ENCODE measurements at regions not wholly inside any gene's neighbourhood (a gene's known extent, or its start where the extent isn't known, plus 50 kb on each side); places are given as distances from the start of the nearest gene placed in this dataset.

DNA sequence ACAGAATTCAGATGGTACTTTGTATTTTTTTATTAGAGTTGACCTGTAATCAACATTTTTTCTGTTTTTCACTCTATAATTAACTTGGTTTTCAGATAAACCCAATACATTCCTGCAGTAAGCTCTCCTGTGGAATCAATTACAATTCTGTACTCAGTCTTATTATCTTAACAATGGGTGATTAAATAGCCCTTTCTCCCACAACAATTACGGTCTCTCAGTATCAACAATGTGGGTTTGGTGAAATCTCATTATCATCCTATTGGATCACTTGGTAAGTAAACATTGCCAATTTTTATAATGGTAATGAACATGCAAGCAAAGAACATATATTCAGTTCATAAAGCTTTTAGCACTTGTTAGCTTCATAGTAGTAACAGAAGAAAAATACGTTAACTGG, 438.9 kb upstream of the EPHA7 start:
- TF ChIP-seq, protein P1, sequence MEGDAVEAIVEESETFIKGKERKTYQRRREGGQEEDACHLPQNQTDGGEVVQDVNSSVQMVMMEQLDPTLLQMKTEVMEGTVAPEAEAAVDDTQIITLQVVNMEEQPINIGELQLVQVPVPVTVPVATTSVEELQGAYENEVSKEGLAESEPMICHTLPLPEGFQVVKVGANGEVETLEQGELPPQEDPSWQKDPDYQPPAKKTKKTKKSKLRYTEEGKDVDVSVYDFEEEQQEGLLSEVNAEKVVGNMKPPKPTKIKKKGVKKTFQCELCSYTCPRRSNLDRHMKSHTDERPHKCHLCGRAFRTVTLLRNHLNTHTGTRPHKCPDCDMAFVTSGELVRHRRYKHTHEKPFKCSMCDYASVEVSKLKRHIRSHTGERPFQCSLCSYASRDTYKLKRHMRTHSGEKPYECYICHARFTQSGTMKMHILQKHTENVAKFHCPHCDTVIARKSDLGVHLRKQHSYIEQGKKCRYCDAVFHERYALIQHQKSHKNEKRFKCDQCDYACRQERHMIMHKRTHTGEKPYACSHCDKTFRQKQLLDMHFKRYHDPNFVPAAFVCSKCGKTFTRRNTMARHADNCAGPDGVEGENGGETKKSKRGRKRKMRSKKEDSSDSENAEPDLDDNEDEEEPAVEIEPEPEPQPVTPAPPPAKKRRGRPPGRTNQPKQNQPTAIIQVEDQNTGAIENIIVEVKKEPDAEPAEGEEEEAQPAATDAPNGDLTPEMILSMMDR (conservative IDR thresholded peaks at IDR 0.05 in 1 of 2, IDR thresholded peaks at IDR 0.05 in 1 of 2; ENCODE audit: low read depth in 1 of 2, low read length in 2 of 2) = no peak
- TF ChIP-seq EZH2 (IDR thresholded peaks at IDR 0.05; ENCODE audit: low read length, missing control alignments) = no peak
